H1 (cell line): ENCODE measurements at regions not wholly inside any gene's neighbourhood (a gene's known extent, or its start where the extent isn't known, plus 50 kb on each side); places are given as distances from the start of the nearest gene placed in this dataset.

Experiments used
- CTCF ChIA-PET: fragments of 300-600 bp; sonication (Branson Sonifier 250); formaldehyde crosslinking; loops from one replicate; lab custom pipeline; 2021; ENCODE audit not compliant: partially characterized antibody; lab: Charles Lee
- POLR2A ChIA-PET: fragments of 300-600 bp; sonication (Branson Sonifier 250); formaldehyde crosslinking; loops from one replicate; lab custom pipeline; 2021; ENCODE audit warnings: inconsistent platforms; ENCODE audit not compliant: partially characterized antibody; lab: Charles Lee
- DNase-seq, 2 experiments: peaks; one replicate each; pipeline versions ENCODE4 v3.0.0 to v3.0.0-alpha.2; 2010 to 2022; ENCODE audit warnings: low spot score in 2 of 2, low read depth in 1 of 2, mixed read lengths in 1 of 2
- FAIRE-seq: peaks from 2 replicates; lab custom pipeline; 2011; peaks lifted over from hg19 to GRCh38; lab: Jason Lieb, UNC
- H2AFZ ChIP-seq: 2 replicates; pipeline ENCODE4 v1.8.1; 2012; ENCODE audit warnings: low read length, inconsistent platforms
- H2AK5ac ChIP-seq: 2 replicates; pipeline ENCODE4 v1.6.1; 2013; ENCODE audit warnings: low read depth, low read length
- H2BK120ac ChIP-seq: replicated peaks from 2 replicates; pipeline ENCODE3; 2013; ENCODE audit warnings: low read depth, low read length, inconsistent platforms
- H2BK12ac ChIP-seq: 2 replicates; pipeline ENCODE4 v1.6.1; 2013; ENCODE audit warnings: low read depth, low read length
- H2BK15ac ChIP-seq: 2 replicates; pipeline ENCODE4 v1.6.1; 2013; ENCODE audit warnings: low read length
- H2BK20ac ChIP-seq: 2 replicates; pipeline ENCODE4 v1.6.1; 2013; ENCODE audit warnings: low read length
- H2BK5ac ChIP-seq: 2 replicates; pipeline ENCODE4 v1.6.1; 2013; ENCODE audit warnings: low read depth, low read length
- H3K14ac ChIP-seq: 2 replicates; pipeline ENCODE4 v1.6.1; 2013; ENCODE audit warnings: inconsistent platforms; ENCODE audit not compliant: insufficient read length
- H3K18ac ChIP-seq: 2 replicates; pipeline ENCODE4 v1.6.1; 2013; ENCODE audit warnings: low read length; ENCODE audit errors: extremely low read depth
- H3K23ac ChIP-seq: 2 replicates; pipeline ENCODE4 v1.6.1; 2013; ENCODE audit warnings: inconsistent platforms; ENCODE audit not compliant: insufficient read length
- H3K23me2 ChIP-seq: 2 replicates; pipeline ENCODE4 v1.6.1; 2013; ENCODE audit warnings: low read depth, low read length
- H3K27ac ChIP-seq: 2 replicates; pipeline ENCODE4 v1.6.1; 2011; ENCODE audit warnings: low read depth, low read length, inconsistent platforms
- H3K27me3 ChIP-seq, 4 experiments: replicated peaks in 1 of 4; 1 replicate in 1 of 4; 2 replicates in 3 of 4; pipeline versions ENCODE4 v1.6.1 to v1.8.1; 2011 to 2013; ENCODE audit warnings: low read length in 3 of 4, mild to moderate bottlenecking in 3 of 4, inconsistent platforms in 2 of 4, mixed read lengths in 2 of 4, moderate library complexity in 1 of 4; ENCODE audit not compliant: control insufficient read depth in 3 of 4, insufficient read depth in 3 of 4; ENCODE audit errors: extremely low read depth in 1 of 4
- H3K36me3 ChIP-seq, 4 experiments: 2 replicates each; pipeline versions ENCODE4 v1.6.1 to v1.8.1; 2011 to 2013; ENCODE audit warnings: mild to moderate bottlenecking in 4 of 4, low read length in 3 of 4, moderate library complexity in 2 of 4, control low read depth in 1 of 4, inconsistent platforms in 1 of 4; ENCODE audit not compliant: insufficient read depth in 4 of 4, control insufficient read depth in 2 of 4
- H3K4ac ChIP-seq: replicated peaks from 2 replicates; pipeline ENCODE3; 2013; ENCODE audit warnings: low read length, low read depth, mixed read lengths, inconsistent platforms; ENCODE audit not compliant: insufficient read length
- H3K4me1 ChIP-seq, 4 experiments: replicated peaks in 1 of 4; 1 replicate in 1 of 4; 2 replicates in 3 of 4; pipeline versions ENCODE4 v1.6.1 to v1.8.1; 2011 to 2013; ENCODE audit warnings: low read length in 3 of 4, inconsistent platforms in 2 of 4, mixed read lengths in 1 of 4; ENCODE audit not compliant: insufficient read depth in 4 of 4, control insufficient read depth in 3 of 4
- H3K4me2 ChIP-seq, 2 experiments: 2 replicates each; pipeline versions ENCODE4 v1.6.1 to v1.8.1; 2011 to 2013; ENCODE audit warnings: low read depth in 2 of 2, low read length in 2 of 2, control low read depth in 1 of 2, inconsistent platforms in 1 of 2, mild to moderate bottlenecking in 1 of 2; ENCODE audit not compliant: insufficient read depth in 1 of 2
- H3K4me3 ChIP-seq, 4 experiments: fragments of 200-600, 300-600 bp in 1 of 4; sonication (generic), shearing (Covaris generic), sonication (Bioruptor Twin) in 1 of 4; 2 replicates each; pipeline versions ENCODE4 v1.5.1 to v1.8.1; 2011 to 2016; ENCODE audit warnings: low read length in 4 of 4, low read depth in 3 of 4, control low read depth in 2 of 4, inconsistent platforms in 2 of 4, mild to moderate bottlenecking in 2 of 4, mixed read lengths in 1 of 4, moderate library complexity in 1 of 4; ENCODE audit not compliant: insufficient read depth in 2 of 4; ENCODE audit errors: extremely low read depth in 1 of 4
- H3K56ac ChIP-seq: replicated peaks from 2 replicates; pipeline ENCODE3; 2013; ENCODE audit warnings: low read depth, mild to moderate bottlenecking, mixed read lengths, low read length, inconsistent platforms; ENCODE audit not compliant: insufficient read length
- H3K79me1 ChIP-seq: 2 replicates; pipeline ENCODE4 v1.6.1; 2013; ENCODE audit warnings: low read depth, low read length, control low read depth
- H3K79me2 ChIP-seq, 2 experiments: 2 replicates each; pipeline versions ENCODE4 v1.6.1 to v1.8.1; 2012 to 2013; ENCODE audit warnings: low read length in 2 of 2, mild to moderate bottlenecking in 2 of 2, inconsistent platforms in 1 of 2; ENCODE audit not compliant: insufficient read depth in 2 of 2, control insufficient read depth in 1 of 2
- H3K9ac ChIP-seq, 4 experiments: replicated peaks in 1 of 4; 1 replicate in 1 of 4; 2 replicates in 3 of 4; pipeline versions ENCODE4 v1.6.1 to v1.8.1; 2011 to 2013; ENCODE audit warnings: low read depth in 3 of 4, low read length in 3 of 4, control low read depth in 2 of 4, mild to moderate bottlenecking in 2 of 4, moderate library complexity in 2 of 4, inconsistent platforms in 1 of 4; ENCODE audit errors: extremely low read depth in 1 of 4
- H3K9me3 ChIP-seq, 2 experiments: 2 replicates each; pipeline versions ENCODE4 v1.6.1 to v1.8.1; 2012 to 2013; ENCODE audit warnings: mild to moderate bottlenecking in 2 of 2, moderate library complexity in 2 of 2, control low read depth in 1 of 2, inconsistent platforms in 1 of 2, low read depth in 1 of 2, low read length in 1 of 2, mixed read lengths in 1 of 2; ENCODE audit not compliant: insufficient read depth in 2 of 2
- H4K20me1 ChIP-seq, 2 experiments: replicated peaks in 1 of 2; 2 replicates each; pipeline versions ENCODE3 to v1.8.1; 2011 to 2013; ENCODE audit warnings: inconsistent platforms in 2 of 2, low read length in 2 of 2, mild to moderate bottlenecking in 1 of 2; ENCODE audit not compliant: insufficient read depth in 2 of 2, control insufficient read depth in 1 of 2
- H4K5ac ChIP-seq: 2 replicates; pipeline ENCODE4 v1.6.1; 2013; ENCODE audit warnings: low read length, low read depth, mixed read lengths, inconsistent platforms; ENCODE audit not compliant: insufficient read length
- H4K8ac ChIP-seq: 2 replicates; pipeline ENCODE4 v1.8.0; 2013; ENCODE audit warnings: mild to moderate bottlenecking, moderate library complexity, low read length, inconsistent platforms; ENCODE audit not compliant: insufficient read depth; ENCODE audit errors: extremely low read depth
- H4K91ac ChIP-seq: replicated peaks from 2 replicates; pipeline ENCODE3; 2013; ENCODE audit warnings: low read length, mixed read lengths, inconsistent platforms; ENCODE audit not compliant: insufficient read length
- BACH1 ChIP-seq: IDR thresholded peaks from 2 replicates; pipeline ENCODE4 v1.6.1; 2012; ENCODE audit warnings: low read length, improper control_type of control experiment
- CHD1 ChIP-seq: IDR thresholded peaks from 2 replicates; pipeline ENCODE4 v1.6.1; 2012; ENCODE audit warnings: low read depth, low read length, improper control_type of control experiment
- CTCF ChIP-seq, 3 experiments: IDR thresholded peaks; 1 replicate in 2 of 3; 2 replicates in 1 of 3; pipeline versions ENCODE4 v1.5.1 to v1.6.1; 2011; ENCODE audit warnings: low read length in 3 of 3, mild to moderate bottlenecking in 3 of 3, inconsistent platforms in 2 of 3, low read depth in 1 of 3, moderate library complexity in 1 of 3; ENCODE audit not compliant: insufficient read depth in 1 of 3; ENCODE audit errors: control extremely low read depth in 1 of 3
- E2F6 ChIP-seq: IDR thresholded peaks from 2 replicates; pipeline ENCODE4 v1.6.1; 2012; ENCODE audit warnings: inconsistent platforms
- EZH2 ChIP-seq: fragments of 200-600 bp; sonication (generic); IDR thresholded peaks from 2 replicates; pipeline ENCODE4 v1.7.1; 2012; ENCODE audit warnings: low read depth, mild to moderate bottlenecking, moderate library complexity, low read length, inconsistent platforms; ENCODE audit not compliant: severe bottlenecking
- HDAC2 ChIP-seq, 2 experiments: fragments of 300-600 bp in 1 of 2; sonication (generic) in 1 of 2; IDR thresholded peaks; 2 replicates each; pipeline ENCODE4 v1.6.1; 2011 to 2012; ENCODE audit warnings: low read depth in 2 of 2, low read length in 2 of 2, mild to moderate bottlenecking in 2 of 2, moderate library complexity in 2 of 2, borderline replicate concordance in 1 of 2, inconsistent platforms in 1 of 2
- JUN ChIP-seq: IDR thresholded peaks from 2 replicates; pipeline ENCODE4 v1.6.1; 2011; ENCODE audit warnings: low read depth, mild to moderate bottlenecking, improper control_type of control experiment, low read length
- KDM1A ChIP-seq: fragments of 200-600, 300-600 bp; sonication (generic); IDR thresholded peaks from 2 replicates; pipeline ENCODE4 v1.7.1; 2016; ENCODE audit warnings: mild to moderate bottlenecking, low read length, borderline replicate concordance
- NANOG ChIP-seq: IDR thresholded peaks from 2 replicates; pipeline ENCODE4 v1.6.1; 2011; ENCODE audit warnings: low read length, low read depth, mild to moderate bottlenecking, inconsistent platforms; ENCODE audit not compliant: insufficient read depth, poor library complexity, severe bottlenecking
- POLR2AphosphoS5 ChIP-seq: IDR thresholded peaks from 2 replicates; pipeline ENCODE4 v1.6.1; 2011; ENCODE audit warnings: low read depth, low read length
- SAP30 ChIP-seq: fragments of 300-600 bp; sonication (generic); IDR thresholded peaks from 2 replicates; pipeline ENCODE4 v1.7.1; 2012; ENCODE audit warnings: low read length, moderate library complexity, mild to moderate bottlenecking, inconsistent platforms; ENCODE audit not compliant: insufficient read depth, insufficient replicate concordance
- WGBS, 2 experiments: shearing (Covaris generic) in 1 of 2; methylation state at CpG; one replicate each; pipeline versions ENCODE4 v1.1.6 to v1.1.7; 2013 to 2015; ENCODE audit warnings: low lambda C conversion rate in 2 of 2, mixed read lengths in 2 of 2, inconsistent platforms in 1 of 2, low coverage in 1 of 2, missing lambda C conversion rate in 1 of 2; ENCODE audit not compliant: insufficient replicate concordance in 2 of 2, insufficient coverage in 1 of 2, insufficient read length in 1 of 2; ENCODE audit errors: extremely low coverage in 1 of 2, missing lambda C conversion rate in 1 of 2; 5-methylcytosine and 5-hydroxymethylcytosine counted together

- Histone ChIP-seq H3K23me2 (no peaks in the 10 kb centered on the region), H3K27ac (no peak overlapping the region), H2AFZ (no peak overlapping the region), H3K9me3 (no peaks in the 10 kb centered on the region), H3K4ac (no peak overlapping the region), H3K18ac (no peak overlapping the region), H3K4me2 (no peak overlapping the region), H4K91ac (no peak overlapping the region), H2AK5ac (no peak overlapping the region), H3K27me3 (no peaks in the 10 kb centered on the region), H4K8ac (no peak overlapping the region), H4K5ac (no peak overlapping the region), H3K79me2 (no peaks in the 10 kb centered on the region), H3K14ac (no peak overlapping the region), H2BK12ac (no peak overlapping the region), H2BK20ac (no peak overlapping the region), H3K23ac (no peak overlapping the region), H3K36me3 (no peaks in the 10 kb centered on the region), H3K9ac (no peak overlapping the region), H3K79me1 (no peaks in the 10 kb centered on the region), H2BK5ac (no peak overlapping the region), H2BK15ac (no peak overlapping the region), H3K4me3 (no peak overlapping the region), H3K56ac (no peak overlapping the region), H2BK120ac (no peak overlapping the region), H4K20me1 (no peaks in the 10 kb centered on the region), H3K4me1 (no peaks in the 10 kb centered on the region)
- TF ChIP-seq EZH2 (no peak), HDAC2 (IDR thresholded peaks at IDR 0.05; ENCODE audit: borderline replicate concordance in 1 of 2, low read depth in 2 of 2, low read length in 2 of 2) (no peak), CHD1 (no peak), POLR2AphosphoS5 (no peak), SAP30 (no peak), CTCF (IDR thresholded peaks at IDR 0.05; ENCODE audit: control extremely low read depth in 1 of 3, insufficient read depth in 1 of 3, low read depth in 1 of 3, low read length in 3 of 3) (no peak), KDM1A (no peak), JUN (no peak), BACH1 (no peak), E2F6 (no peak), NANOG (no peak)
- DNase-seq: no peak
- CTCF ChIA-PET: interaction anchor here (0.6 to 1.6 kb wide), 4 partner anchors 7 to 1328 kb away, joined by 3 to 4 read pairs (median 4); no protein-coding TSS in a partner anchor
- POLR2A ChIA-PET: no interaction called here
- WGBS, 2 experiments: 96% methylated on average over 1 of the region's 1 CpG; no CpG with 5 or more reads in 1 of the 2 experiments
- no peak for FAIRE-seq
Observed at GRCh38 chr2:198268519-198268918, 464.1 kb downstream of the PLCL1 start.
